Mesenchymal stem cell (in vitro differentiated cells and primary cell): ENCODE measurements at regions not wholly inside any gene's neighbourhood (a gene's known extent, or its start where the extent isn't known, plus 50 kb on each side); places are given as distances from the start of the nearest gene placed in this dataset.

Source experiments
- DNase-seq: peaks from one replicate; pipeline ENCODE4 v3.0.0-alpha.2; 2013
- H2AFZ ChIP-seq: one replicate; pipeline ENCODE4 v1.6.1; 2013; ENCODE audit warnings: low read depth, mild to moderate bottlenecking, control low read depth, inconsistent platforms, low read length, moderate library complexity
- H2AK5ac ChIP-seq: 2 replicates; pipeline ENCODE4 v1.6.1; 2013; ENCODE audit warnings: low read length, moderate library complexity, mild to moderate bottlenecking, inconsistent platforms; ENCODE audit not compliant: severe bottlenecking
- H2BK120ac ChIP-seq: one replicate; pipeline ENCODE4 v1.6.1; 2013; ENCODE audit warnings: low read depth, mild to moderate bottlenecking, inconsistent platforms, low read length, moderate library complexity
- H2BK12ac ChIP-seq, 2 experiments: one replicate each; pipeline ENCODE4 v1.6.1; 2013; ENCODE audit warnings: inconsistent platforms in 2 of 2, low read length in 2 of 2, mild to moderate bottlenecking in 2 of 2, moderate library complexity in 2 of 2, control low read depth in 1 of 2
- H2BK15ac ChIP-seq: one replicate; pipeline ENCODE4 v1.6.1; 2013; ENCODE audit warnings: mild to moderate bottlenecking, low read depth, inconsistent platforms; ENCODE audit not compliant: poor library complexity, severe bottlenecking
- H2BK5ac ChIP-seq: 2 replicates; pipeline ENCODE4 v1.6.1; 2013; ENCODE audit warnings: low read depth, mild to moderate bottlenecking, low read length, control low read depth, inconsistent platforms; ENCODE audit not compliant: poor library complexity, severe bottlenecking
- H3K14ac ChIP-seq, 2 experiments: one replicate each; pipeline ENCODE4 v1.6.1; 2013; ENCODE audit warnings: inconsistent platforms in 2 of 2, low read length in 2 of 2, control low read depth in 1 of 2, mild to moderate bottlenecking in 1 of 2, moderate library complexity in 1 of 2
- H3K18ac ChIP-seq, 2 experiments: one replicate each; pipeline ENCODE4 v1.6.1; 2013; ENCODE audit warnings: inconsistent platforms in 2 of 2, low read length in 2 of 2, control low read depth in 1 of 2, low read depth in 1 of 2, mild to moderate bottlenecking in 1 of 2
- H3K23ac ChIP-seq, 2 experiments: one replicate each; pipeline ENCODE4 v1.6.1; 2013; ENCODE audit warnings: inconsistent platforms in 2 of 2, low read length in 2 of 2, mild to moderate bottlenecking in 2 of 2, moderate library complexity in 2 of 2, control low read depth in 1 of 2
- H3K27ac ChIP-seq: 2 replicates; pipeline ENCODE4 v1.5.1; 2013; ENCODE audit warnings: mild to moderate bottlenecking, moderate library complexity, low read length, control low read depth, inconsistent platforms; ENCODE audit not compliant: poor library complexity, severe bottlenecking
- H3K27me3 ChIP-seq, 2 experiments: 2 replicates each; pipeline versions ENCODE4 v1.6.1 to v1.7.0; 2013; ENCODE audit warnings: low read length in 2 of 2, mild to moderate bottlenecking in 2 of 2, moderate library complexity in 2 of 2, control low read depth in 1 of 2, inconsistent platforms in 1 of 2; ENCODE audit not compliant: control insufficient read depth in 1 of 2, insufficient read depth in 1 of 2
- H3K36me3 ChIP-seq, 2 experiments: 2 replicates each; pipeline versions ENCODE4 v1.6.1 to v1.7.0; 2013; ENCODE audit warnings: low read length in 2 of 2, control low read depth in 1 of 2, inconsistent platforms in 1 of 2, low read depth in 1 of 2, mild to moderate bottlenecking in 1 of 2; ENCODE audit not compliant: insufficient read depth in 2 of 2, control insufficient read depth in 1 of 2
- H3K4ac ChIP-seq, 2 experiments: one replicate each; pipeline ENCODE4 v1.6.1; 2013; ENCODE audit warnings: inconsistent platforms in 2 of 2, low read length in 2 of 2, mild to moderate bottlenecking in 2 of 2, moderate library complexity in 2 of 2, control low read depth in 1 of 2, low read depth in 1 of 2
- H3K4me1 ChIP-seq: 2 replicates; pipeline ENCODE4 v1.6.1; 2013; ENCODE audit warnings: low read depth, low read length, control low read depth; ENCODE audit not compliant: control insufficient read depth, insufficient read depth
- H3K4me2 ChIP-seq: 2 replicates; pipeline ENCODE4 v1.6.1; 2013; ENCODE audit warnings: low read length, mild to moderate bottlenecking, inconsistent platforms; ENCODE audit not compliant: poor library complexity, severe bottlenecking
- H3K4me3 ChIP-seq, 2 experiments: 2 replicates each; pipeline versions ENCODE4 v1.5.1 to v1.7.0; 2013; ENCODE audit warnings: low read length in 2 of 2, mild to moderate bottlenecking in 2 of 2, control low read depth in 1 of 2, low read depth in 1 of 2; ENCODE audit not compliant: insufficient read depth in 1 of 2
- H3K79me1 ChIP-seq: replicated peaks from 2 replicates; pipeline ENCODE4 v1.6.1; 2013; ENCODE audit warnings: mild to moderate bottlenecking, control low read depth, low read length, inconsistent platforms; ENCODE audit not compliant: poor library complexity, severe bottlenecking
- H3K9ac ChIP-seq: 2 replicates; pipeline ENCODE4 v1.7.0; 2013; ENCODE audit warnings: mild to moderate bottlenecking, low read length, moderate library complexity
- H3K9me3 ChIP-seq: 2 replicates; pipeline ENCODE4 v1.7.0; 2013; ENCODE audit warnings: mild to moderate bottlenecking, low read length; ENCODE audit not compliant: control insufficient read depth
- H4K8ac ChIP-seq: one replicate; pipeline ENCODE4 v1.6.1; 2013; ENCODE audit warnings: inconsistent platforms, mild to moderate bottlenecking, low read length, moderate library complexity
- H4K91ac ChIP-seq: one replicate; pipeline ENCODE4 v1.6.1; 2013; ENCODE audit warnings: mild to moderate bottlenecking, low read length, inconsistent platforms
- WGBS: methylation state at CpG from one replicate; pipeline ENCODE4 v1.1.7; 2013; ENCODE audit warnings: mixed read lengths; 5-methylcytosine and 5-hydroxymethylcytosine counted together

DNA sequence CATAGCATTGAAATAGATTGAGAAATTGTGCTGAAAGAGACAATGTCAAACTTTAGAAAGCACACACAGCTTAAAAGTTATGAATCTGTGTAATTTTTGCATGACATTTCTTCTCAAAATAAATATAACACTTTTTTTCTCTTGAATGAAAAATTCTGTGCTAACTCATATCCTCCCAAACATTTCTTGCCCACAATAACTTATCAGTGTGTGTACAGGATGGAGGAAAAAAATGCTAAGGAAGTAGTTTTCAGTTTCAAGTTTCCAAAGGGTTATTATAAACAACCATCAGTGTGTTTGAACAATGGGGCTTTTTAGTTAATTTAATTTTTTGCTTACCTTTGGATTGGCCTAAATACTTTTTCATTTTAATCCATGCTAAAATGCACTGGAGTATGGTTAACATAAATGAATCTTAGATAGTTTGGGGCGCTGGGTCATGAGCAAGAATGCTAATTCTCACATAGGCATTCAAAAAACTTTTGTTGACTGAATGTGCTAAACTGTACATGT is 82.9 kb upstream of the ARHGAP20 start:
- H4K91ac ChIP-seq = no peak overlapping the region
- no peak overlapping the region for H2BK5ac ChIP-seq
- no peak for DNase-seq
- no peak overlapping the region for H2BK12ac ChIP-seq
- no peak overlapping the region for H3K4ac ChIP-seq
- WGBS = 100% methylated on average over 1 of the region's 1 CpG
- no peak overlapping the region for H2AFZ ChIP-seq
- no peaks in the 10 kb centered on the region for H3K9me3 ChIP-seq
- no peak overlapping the region for H3K23ac ChIP-seq
- no peaks in the 10 kb centered on the region for H3K27me3 ChIP-seq
- H3K36me3 ChIP-seq = no peaks in the 10 kb centered on the region
- H3K9ac ChIP-seq = no peak overlapping the region
- H3K27ac ChIP-seq = no peak overlapping the region
- H3K4me3 ChIP-seq = no peak overlapping the region
- H3K18ac ChIP-seq = no peak overlapping the region
- H2BK15ac ChIP-seq = no peak overlapping the region
- no peak overlapping the region for H2AK5ac ChIP-seq
- H3K4me2 ChIP-seq = no peak overlapping the region
- no peaks in the 10 kb centered on the region for H3K4me1 ChIP-seq
- H2BK120ac ChIP-seq = no peak overlapping the region
- H3K79me1 ChIP-seq = no peaks in the 10 kb centered on the region
- no peak overlapping the region for H3K14ac ChIP-seq
- H4K8ac ChIP-seq = no peak overlapping the region

GRCh38 chr11:110793556-110793955 is 81.3 kb upstream of the ARHGAP20 start:
- H3K23ac ChIP-seq = no peak overlapping the region
- H3K9me3 ChIP-seq = no peaks in the 10 kb centered on the region
- no peak overlapping the region for H2BK120ac ChIP-seq
- no peak overlapping the region for H2BK15ac ChIP-seq
- no peak overlapping the region for H2BK5ac ChIP-seq
- no peak overlapping the region for H3K4ac ChIP-seq
- H3K36me3 ChIP-seq = no peaks in the 10 kb centered on the region
- H4K91ac ChIP-seq = no peak overlapping the region
- H3K27ac ChIP-seq = no peak overlapping the region
- WGBS = 67% methylated on average over 4 of the region's 4 CpGs
- H2BK12ac ChIP-seq = no peak overlapping the region
- no peak overlapping the region for H2AK5ac ChIP-seq
- H3K4me3 ChIP-seq = no peak overlapping the region
- H3K4me2 ChIP-seq = no peak overlapping the region
- no peak overlapping the region for H3K14ac ChIP-seq
- DNase-seq = no peak
- H3K79me1 ChIP-seq = no peaks in the 10 kb centered on the region
- H3K27me3 ChIP-seq = no peaks in the 10 kb centered on the region
- H3K18ac ChIP-seq = no peak overlapping the region
- no peak overlapping the region for H2AFZ ChIP-seq
- H3K4me1 ChIP-seq = no peaks in the 10 kb centered on the region
- no peak overlapping the region for H3K9ac ChIP-seq
- no peak overlapping the region for H4K8ac ChIP-seq

DNA sequence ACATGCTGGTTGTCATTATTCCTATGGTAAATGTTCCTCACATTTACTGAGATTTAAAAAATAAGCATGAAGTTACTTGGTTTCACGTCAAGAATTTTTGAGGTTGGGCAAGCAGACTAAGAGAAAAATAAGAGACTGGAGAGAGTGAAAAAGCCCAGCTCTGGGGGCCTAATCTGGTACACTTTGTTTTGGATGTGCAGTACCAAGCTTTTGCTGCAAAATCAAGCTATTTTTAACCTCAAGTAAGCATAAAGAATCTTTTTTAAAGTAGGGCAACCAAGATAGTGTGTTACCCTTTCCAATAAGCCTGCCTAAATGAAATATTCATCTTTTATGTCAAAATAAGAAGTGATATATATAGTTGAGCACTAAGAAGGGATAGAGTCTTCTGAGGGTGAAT is 79.4 kb upstream of the ARHGAP20 start:
- no peaks in the 10 kb centered on the region for H3K4me1 ChIP-seq
- no peak for DNase-seq

GRCh38 chr11:110787680-110788079 is 75.4 kb upstream of the ARHGAP20 start:
- H2BK12ac ChIP-seq = no peak overlapping the region
- no peaks in the 10 kb centered on the region for H3K79me1 ChIP-seq
- no peak overlapping the region for H3K9ac ChIP-seq
- H4K8ac ChIP-seq = no peak overlapping the region
- no peak overlapping the region for H3K4ac ChIP-seq
- 70% methylated on average over 2 of the region's 2 CpGs for WGBS
- no peak overlapping the region for H4K91ac ChIP-seq
- no peak overlapping the region for H2BK15ac ChIP-seq
- no peaks in the 10 kb centered on the region for H3K27me3 ChIP-seq
- no peak overlapping the region for H3K14ac ChIP-seq
- no peak overlapping the region for H2BK5ac ChIP-seq
- H3K36me3 ChIP-seq = no peaks in the 10 kb centered on the region
- no peak overlapping the region for H2AFZ ChIP-seq
- H2BK120ac ChIP-seq = no peak overlapping the region
- H3K18ac ChIP-seq = no peak overlapping the region
- H3K4me3 ChIP-seq = no peak overlapping the region
- no peak overlapping the region for H3K4me2 ChIP-seq
- no peak overlapping the region for H3K27ac ChIP-seq
- no peaks in the 10 kb centered on the region for H3K4me1 ChIP-seq
- H2AK5ac ChIP-seq = no peak overlapping the region
- H3K9me3 ChIP-seq = peaks cover 7% of the 10 kb centered on the region
- no peak overlapping the region for H3K23ac ChIP-seq
- no peak for DNase-seq

More for the DNA sequence above, 79.4 kb upstream of the ARHGAP20 start:
- H3K36me3 ChIP-seq = no peaks in the 10 kb centered on the region
- H3K9me3 ChIP-seq = no peaks in the 10 kb centered on the region
- no peak overlapping the region for H2AK5ac ChIP-seq
- no peak overlapping the region for H3K27ac ChIP-seq
- no peak overlapping the region for H3K23ac ChIP-seq
- H3K79me1 ChIP-seq = no peaks in the 10 kb centered on the region
- no peak overlapping the region for H3K9ac ChIP-seq
- H3K27me3 ChIP-seq = no peaks in the 10 kb centered on the region
- H2AFZ ChIP-seq = no peak overlapping the region
- no peak overlapping the region for H4K91ac ChIP-seq
- H3K4me2 ChIP-seq = no peak overlapping the region
- H3K4me3 ChIP-seq = no peak overlapping the region
- H3K18ac ChIP-seq = no peak overlapping the region
- H2BK15ac ChIP-seq = no peak overlapping the region
- H2BK5ac ChIP-seq = no peak overlapping the region
- no peak overlapping the region for H3K14ac ChIP-seq
- no peak overlapping the region for H2BK12ac ChIP-seq
- no peak overlapping the region for H4K8ac ChIP-seq
- WGBS = 88% methylated on average over 1 of the region's 1 CpG
- H3K4ac ChIP-seq = no peak overlapping the region
- H2BK120ac ChIP-seq = no peak overlapping the region
